K562 (cell line): ENCODE measurements at regions not wholly inside any gene's neighbourhood (a gene's known extent, or its start where the extent isn't known, plus 50 kb on each side); places are given as distances from the start of the nearest gene placed in this dataset.

Experiments
- ATAC-seq: fragments of 200-7000 bp; cut with Tn5 transposase; 3 replicates; pipeline ENCODE4 v1.9.1; 2020; ENCODE audit warnings: moderate library complexity
- BruUV-seq: library from RNA; stranded (reverse); fragments of 400-500 nt; replicated peaks from 2 replicates; lab custom pipeline; 2021; lab: Mats Ljungman, UMichigan
- CTCF ChIA-PET: fragments of 300-600 bp; formaldehyde crosslinking; extraction: SDS; loops from one replicate; lab custom pipeline; 2021; ENCODE audit warnings: low intra/inter-chr PET ratio; lab: Yijun Ruan, JAX
- POLR2A ChIA-PET: fragments of 300-600, 350-650 bp; sonication (Branson Sonifier 250); formaldehyde crosslinking; extraction: SDS; loops from one replicate; lab custom pipeline; 2021; ENCODE audit warnings: antibody characterized with exemption, inconsistent platforms; lab: Yijun Ruan, JAX
- DNase-seq, 4 experiments: peaks; one replicate each; pipeline versions ENCODE4 v3.0.0 to v3.0.0-alpha.2; 2011 to 2018; ENCODE audit warnings: low spot score in 3 of 4, mixed read lengths in 3 of 4; ENCODE audit errors: extremely low read depth in 1 of 4
- FAIRE-seq: peaks from 2 replicates; lab custom pipeline; 2011; peaks lifted over from hg19 to GRCh38; lab: Jason Lieb, UNC
- H2AFZ ChIP-seq: 2 replicates; pipeline ENCODE4 v1.6.0; 2011; ENCODE audit warnings: low read depth, low read length, control low read depth, inconsistent platforms
- H3K27ac ChIP-seq: fragments of 200-600 bp; 3 replicates; pipeline ENCODE4 v1.8.0; 2011; ENCODE audit warnings: low read depth, mild to moderate bottlenecking, control low read depth, inconsistent platforms, low read length, moderate library complexity, mixed read lengths; ENCODE audit errors: extremely low read depth
- H3K27me3 ChIP-seq, 2 experiments: fragments of 300-600 bp in 1 of 2; 2 replicates in 1 of 2; 3 replicates in 1 of 2; pipeline versions ENCODE4 v1.6.0 to v1.8.0; 2011; ENCODE audit warnings: inconsistent platforms in 2 of 2, low read length in 2 of 2, mild to moderate bottlenecking in 1 of 2, mixed read lengths in 1 of 2, moderate library complexity in 1 of 2; ENCODE audit not compliant: control insufficient read depth in 2 of 2, insufficient read depth in 2 of 2
- H3K36me3 ChIP-seq: fragments of 300-600 bp; 3 replicates; pipeline ENCODE4 v1.8.0; 2011; ENCODE audit warnings: mild to moderate bottlenecking, low read length, inconsistent platforms; ENCODE audit not compliant: control insufficient read depth, insufficient read depth
- H3K4me1 ChIP-seq, 2 experiments: fragments of 200-600 bp in 1 of 2; replicated peaks in 1 of 2; 2 replicates in 1 of 2; 3 replicates in 1 of 2; pipeline versions ENCODE4 v1.5.1 to v1.8.0; 2011; ENCODE audit warnings: inconsistent platforms in 2 of 2, low read length in 2 of 2, mild to moderate bottlenecking in 1 of 2, mixed read lengths in 1 of 2, moderate library complexity in 1 of 2; ENCODE audit not compliant: control insufficient read depth in 2 of 2, insufficient read depth in 2 of 2
- H3K4me2 ChIP-seq: 2 replicates; pipeline ENCODE4 v1.6.1; 2011; ENCODE audit warnings: low read length, control low read depth, inconsistent platforms, mixed read lengths; ENCODE audit not compliant: insufficient read depth
- H3K4me3 ChIP-seq: fragments of 200-600 bp; sonication (generic), shearing (Covaris generic); 2 replicates; pipeline ENCODE4 v1.5.1; 2016; ENCODE audit warnings: control low read depth, inconsistent platforms
- H3K79me2 ChIP-seq: fragments of 200-600 bp; 3 replicates; pipeline ENCODE4 v1.8.0; 2011; ENCODE audit warnings: low read length, inconsistent platforms; ENCODE audit not compliant: control insufficient read depth, insufficient read depth
- H3K9ac ChIP-seq, 2 experiments: 2 replicates each; pipeline versions ENCODE4 v1.6.0 to v1.6.1; 2011; ENCODE audit warnings: low read depth in 2 of 2, low read length in 2 of 2, control low read depth in 1 of 2, inconsistent platforms in 1 of 2, mild to moderate bottlenecking in 1 of 2, mixed read lengths in 1 of 2; ENCODE audit not compliant: insufficient read depth in 1 of 2
- H3K9me1 ChIP-seq: one replicate; pipeline ENCODE4 v1.6.0; 2011; ENCODE audit warnings: inconsistent platforms, mild to moderate bottlenecking, low read length, moderate library complexity; ENCODE audit not compliant: control insufficient read depth, insufficient read depth
- H3K9me3 ChIP-seq: replicated peaks from 2 replicates; pipeline ENCODE4 v1.5.1; 2011; ENCODE audit warnings: low read depth, low read length, inconsistent platforms; ENCODE audit not compliant: control insufficient read depth, insufficient read depth
- H4K20me1 ChIP-seq: replicated peaks from 2 replicates; pipeline ENCODE4 v1.6.1; 2011; ENCODE audit warnings: low read length, inconsistent platforms, mixed read lengths; ENCODE audit not compliant: control insufficient read depth, insufficient read depth
- MGA ChIP-seq: fragments of 450-650 bp; IDR thresholded peaks from 2 replicates; pipeline ENCODE4 v1.6.1; 2016; ENCODE audit warnings: mild to moderate bottlenecking, moderate library complexity
- WGBS: fragments of 100-300 bp; shearing (Covaris generic); methylation state at CpG from one replicate; pipeline ENCODE4 v1.1.6; 2016; ENCODE audit warnings: low coverage, mixed read lengths; ENCODE audit not compliant: insufficient coverage; ENCODE audit errors: missing lambda C conversion rate; 5-methylcytosine and 5-hydroxymethylcytosine counted together
- in situ Hi-C: fragments of 300-500 bp; cut with MboI; formaldehyde crosslinking; loops from 4 replicates; pipeline ENCODE4 v1.15.0; 2018; ENCODE audit warnings: inconsistent platforms, mixed read lengths
- intact Hi-C: fragments of 100-400 bp; cut with micrococcal nuclease; formaldehyde crosslinking; loops from 2 replicates; pipeline ENCODE4 v1.14.2; 2022

- 4% methylated on average over 7 of the region's 7 CpGs for WGBS
- no peak for TF ChIP-seq MGA
These were observed 164.3 kb upstream of the CLINT1 start for GRCh38 chr5:158023266-158023665.

More at GRCh38 chr5:158023266-158023665, 164.3 kb upstream of the CLINT1 start:
- BruUV-seq, result no TSS peak
- H3K9ac ChIP-seq, result no peak overlapping the region
- FAIRE-seq (no peak), ATAC-seq (no peak), DNase-seq (no peak)
- H3K9me3 ChIP-seq, result no peaks in the 10 kb centered on the region
- H3K27ac ChIP-seq, result no peak overlapping the region
- H3K4me3 ChIP-seq, result no peak overlapping the region
- ChIA-PET POLR2A (interaction anchor here (0.7 to 1.0 kb wide), 2 partner anchors 22 to 29 kb away, joined by 3 read pairs; no protein-coding TSS in a partner anchor), CTCF (no interaction called here)
- intact Hi-C loops, result no loop called here
- no peaks in the 10 kb centered on the region; a peak in 1 of 5 replicates for H3K4me1 ChIP-seq
- no peaks in the 10 kb centered on the region for H4K20me1 ChIP-seq
- in situ Hi-C loops, result no loop called here
- H3K79me2 ChIP-seq, result no peaks in the 10 kb centered on the region
- no peaks in the 10 kb centered on the region for H3K9me1 ChIP-seq
- no peaks in the 10 kb centered on the region for H3K36me3 ChIP-seq
- H2AFZ ChIP-seq, result no peak overlapping the region
- H3K4me2 ChIP-seq, result no peak overlapping the region
- no peaks in the 10 kb centered on the region for H3K27me3 ChIP-seq
